Activated naive CD4-positive, alpha-beta T cell treated with anti-CD3 and anti-CD28 coated beads, Interleukin-2, amount 50 U/mL, for 72 hours (primary cell): ENCODE measurements at regions not wholly inside any gene's neighbourhood (a gene's known extent, or its start where the extent isn't known, plus 50 kb on each side); places are given as distances from the start of the nearest gene placed in this dataset.
"Not testable (repeated sequence)": the region's sequence is repeated elsewhere in the genome, so short reads cannot be mapped to it uniquely, and the experiment has no call there.

Source experiments
- ATAC-seq, 2 donors: fragments of 150-1000 bp; cut with Tn5 transposase; 2 replicates each; pipeline ENCODE4 v1.10.0; 2021; ENCODE audit warnings: mild to moderate bottlenecking in 2 of 2, moderate library complexity in 2 of 2
- DNase-seq, 2 donors: peaks; one replicate each; pipeline ENCODE4 v3.0.0; 2021 to 2022; ENCODE audit warnings: low spot score in 2 of 2
- H3K27ac Mint-ChIP-seq, 2 donors: one replicate each; pipeline ENCODE4 v1.8.0; 2022; ENCODE audit warnings: mild to moderate bottlenecking in 2 of 2, mixed read lengths in 2 of 2
- H3K36me3 Mint-ChIP-seq, 2 donors: one replicate each; pipeline ENCODE4 v1.8.0; 2022; ENCODE audit warnings: mixed read lengths in 2 of 2
- H3K9me3 Mint-ChIP-seq, 2 donors: one replicate each; pipeline ENCODE4 v1.8.0; 2022; ENCODE audit warnings: mixed read lengths in 2 of 2

DNA sequence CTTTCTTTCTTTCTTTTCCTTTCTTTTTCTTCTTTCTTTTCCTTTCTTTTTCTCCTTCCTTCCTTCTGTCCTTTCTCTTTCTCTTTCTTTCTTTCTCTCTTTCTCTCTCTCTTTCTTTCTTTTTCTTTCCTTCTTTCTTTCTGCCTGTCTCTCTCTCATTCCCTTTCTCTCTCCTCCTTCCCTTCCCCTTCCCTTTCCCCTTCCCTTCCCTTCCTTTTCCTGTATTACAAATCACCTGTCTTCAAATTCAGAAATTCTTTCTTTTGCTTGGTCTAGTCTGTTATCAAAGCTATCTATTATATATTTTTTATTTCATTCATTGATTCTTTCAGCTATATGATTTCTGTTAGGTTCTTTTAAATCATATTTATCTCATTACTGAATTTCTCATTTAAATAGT, 315.2 kb upstream of the NOX3 start:
- Mint-ChIP-seq H3K9me3 (peaks cover 15 to 33% of the 10 kb centered on the region in 2 donors), H3K27ac (no peak overlapping the region), H3K36me3 (peaks cover 5 to 9% of the 10 kb centered on the region in 2 donors)
- DNase-seq (no peak), ATAC-seq (no peak)

DNA sequence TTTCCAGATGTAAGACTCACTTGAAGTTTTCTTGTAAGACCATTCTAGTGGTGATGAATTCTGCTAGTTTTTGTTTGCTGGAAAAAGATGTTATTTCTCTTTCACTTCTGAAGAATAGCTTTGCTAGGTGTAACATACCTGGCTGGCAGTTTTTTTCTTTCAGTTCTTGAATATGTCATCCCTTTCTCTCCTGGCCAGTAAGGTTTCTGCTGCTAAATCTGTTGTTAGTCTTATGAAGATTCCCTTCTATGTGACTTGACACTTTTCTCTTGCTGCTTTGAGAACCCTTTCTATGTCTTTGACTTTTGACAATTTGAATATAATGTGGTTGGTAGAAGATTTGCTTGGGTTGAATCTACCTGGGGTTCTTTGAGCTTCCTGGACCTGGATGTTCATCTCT, 314.7 kb upstream of the NOX3 start:
- ATAC-seq (no peak), DNase-seq (no peak)
- H3K9me3 Mint-ChIP-seq, result peaks cover 15 to 33% of the 10 kb centered on the region in 2 donors
- no peak overlapping the region for H3K27ac Mint-ChIP-seq
- H3K36me3 Mint-ChIP-seq, result peaks cover 5 to 9% of the 10 kb centered on the region in 2 donors

DNA sequence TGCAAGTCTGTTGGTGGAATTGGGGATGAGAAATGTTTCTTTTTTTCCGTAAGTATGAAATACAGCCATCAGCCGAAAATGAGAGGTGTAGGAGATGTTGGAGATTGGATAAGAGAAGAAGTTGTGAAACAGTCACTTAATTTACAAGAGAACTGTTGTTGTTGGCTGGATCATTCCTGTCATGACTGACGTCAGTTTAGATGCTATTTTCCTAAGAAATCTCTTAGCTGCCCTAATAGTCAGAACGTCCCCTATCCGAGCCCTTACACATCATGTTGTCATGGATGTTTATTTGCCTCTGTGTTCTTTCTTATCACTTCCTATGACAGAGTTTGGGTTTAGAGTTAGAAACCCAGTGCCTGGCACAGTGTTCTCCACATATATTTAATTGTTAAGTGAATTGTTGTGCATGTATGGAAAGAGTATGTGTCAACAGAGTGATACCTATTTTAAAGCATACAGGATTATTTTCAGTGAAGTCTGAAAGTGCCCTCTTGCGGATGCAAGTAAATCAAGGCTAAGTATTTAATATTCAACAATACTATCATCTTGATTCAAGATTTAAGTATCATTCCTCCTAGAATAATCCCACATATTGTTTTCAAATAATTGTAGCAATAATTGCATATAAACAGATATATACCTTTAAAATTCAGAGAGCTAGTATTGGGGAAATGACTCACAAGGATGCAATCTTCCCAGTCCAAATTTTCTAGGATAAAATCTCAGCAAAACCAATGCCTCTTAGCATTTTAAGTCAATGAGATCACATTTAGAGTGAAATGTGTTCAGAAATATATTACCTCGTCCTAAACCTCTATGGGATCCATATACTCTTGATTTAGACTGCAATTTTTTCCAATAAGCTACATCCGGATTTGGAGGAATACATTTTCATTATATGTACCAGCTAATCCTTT, 309.9 kb upstream of the NOX3 start:
- DNase-seq (no peak), ATAC-seq (no peak)
- H3K27ac Mint-ChIP-seq, result no peak overlapping the region
- H3K9me3 Mint-ChIP-seq, result peaks cover 5 to 7% of the 10 kb centered on the region in 2 donors
- no peaks in the 10 kb centered on the region for H3K36me3 Mint-ChIP-seq

DNA sequence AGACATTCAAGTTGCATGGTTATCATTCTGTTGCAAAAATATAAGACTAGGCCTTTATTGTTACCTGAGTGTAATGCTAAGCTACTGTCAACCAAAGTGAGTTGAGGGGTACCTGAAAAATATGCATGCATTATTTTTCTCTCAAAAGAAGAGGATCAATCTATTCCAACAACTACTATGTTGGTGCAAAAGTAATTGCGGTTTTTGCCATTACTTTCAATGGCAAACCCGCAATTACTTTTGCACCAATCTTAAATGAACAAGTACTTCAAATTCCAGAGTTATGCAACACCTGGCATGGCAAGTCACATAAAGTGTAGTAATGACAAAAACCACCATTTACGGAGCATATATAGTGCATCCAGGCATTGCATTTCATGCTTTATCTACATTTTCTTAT, 307.0 kb upstream of the NOX3 start:
- no peak overlapping the region for H3K27ac Mint-ChIP-seq
- no peaks in the 10 kb centered on the region for H3K36me3 Mint-ChIP-seq
- H3K9me3 Mint-ChIP-seq, result no peaks in the 10 kb centered on the region
- ATAC-seq (no peak), DNase-seq (no peak)

DNA sequence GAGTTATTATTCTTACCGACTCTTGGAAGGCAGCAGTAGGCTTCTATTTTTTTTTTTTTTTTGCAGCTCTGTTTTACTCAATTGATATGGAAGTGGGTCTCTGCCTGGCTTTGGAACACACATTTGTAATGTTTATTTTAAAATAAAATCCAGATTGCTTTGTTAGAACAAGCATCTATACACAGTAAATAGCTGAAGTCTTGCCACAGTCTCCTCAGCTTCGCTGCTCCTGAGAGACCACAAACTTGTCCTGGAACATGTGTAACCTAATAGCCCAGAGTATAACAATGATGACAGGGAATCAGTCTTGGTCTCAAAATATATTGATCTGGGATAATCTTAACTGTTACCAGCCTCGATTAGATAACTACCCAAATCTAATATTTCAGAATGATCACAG, 299.8 kb upstream of the NOX3 start:
- H3K36me3 Mint-ChIP-seq, result no peaks in the 10 kb centered on the region
- ATAC-seq (no peak), DNase-seq (no peak)
- H3K27ac Mint-ChIP-seq, result no peak overlapping the region
- peaks cover 7 to 10% of the 10 kb centered on the region in 2 donors for H3K9me3 Mint-ChIP-seq

DNA sequence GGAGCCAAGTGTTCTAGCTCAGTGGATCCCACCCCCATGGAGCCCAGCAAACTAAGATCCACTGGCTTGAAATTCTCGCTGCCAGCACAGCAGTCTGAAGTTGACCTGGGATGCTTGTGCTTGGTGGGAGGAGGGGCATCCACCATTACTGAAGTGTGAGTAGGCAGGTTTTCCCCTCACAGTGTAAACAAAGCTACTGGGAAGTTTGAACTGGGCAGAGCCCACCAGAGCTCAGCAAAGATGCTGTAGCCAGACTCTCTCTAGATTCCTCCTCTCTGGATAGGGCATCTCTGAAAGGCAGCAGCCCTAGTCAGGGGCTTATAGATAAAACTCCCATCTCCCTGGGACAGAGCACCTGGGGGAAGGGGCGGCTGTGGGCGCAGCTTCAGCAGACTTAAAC, 293.1 kb upstream of the NOX3 start:
- not testable (repeated sequence) for DNase-seq, H3K9me3 Mint-ChIP-seq, ATAC-seq, H3K27ac Mint-ChIP-seq, H3K36me3 Mint-ChIP-seq

DNA sequence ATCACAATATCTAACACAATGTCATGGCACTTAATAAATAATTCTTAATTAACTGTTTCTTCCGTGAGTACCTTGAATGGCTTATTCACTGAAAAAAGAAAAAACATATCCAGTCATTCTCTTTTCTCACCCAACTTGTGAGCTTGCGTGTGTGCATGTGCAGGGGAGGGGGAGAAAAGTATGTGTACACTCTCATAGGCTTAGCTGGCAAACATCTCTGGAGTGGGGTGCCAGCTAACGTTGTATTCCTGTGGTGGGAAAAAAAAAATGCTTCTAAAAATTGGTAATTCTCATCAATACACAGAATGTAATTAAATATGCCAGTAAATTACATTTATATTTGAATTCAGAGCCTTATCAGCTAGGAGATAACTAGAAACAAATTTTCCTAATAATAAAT, 291.9 kb upstream of the NOX3 start:
- Mint-ChIP-seq H3K36me3 (no peaks in the 10 kb centered on the region), H3K9me3 (peaks cover 0 to 5% of the 10 kb centered on the region in 2 donors), H3K27ac (no peak overlapping the region)
- no peak for ATAC-seq
- no peak for DNase-seq

DNA sequence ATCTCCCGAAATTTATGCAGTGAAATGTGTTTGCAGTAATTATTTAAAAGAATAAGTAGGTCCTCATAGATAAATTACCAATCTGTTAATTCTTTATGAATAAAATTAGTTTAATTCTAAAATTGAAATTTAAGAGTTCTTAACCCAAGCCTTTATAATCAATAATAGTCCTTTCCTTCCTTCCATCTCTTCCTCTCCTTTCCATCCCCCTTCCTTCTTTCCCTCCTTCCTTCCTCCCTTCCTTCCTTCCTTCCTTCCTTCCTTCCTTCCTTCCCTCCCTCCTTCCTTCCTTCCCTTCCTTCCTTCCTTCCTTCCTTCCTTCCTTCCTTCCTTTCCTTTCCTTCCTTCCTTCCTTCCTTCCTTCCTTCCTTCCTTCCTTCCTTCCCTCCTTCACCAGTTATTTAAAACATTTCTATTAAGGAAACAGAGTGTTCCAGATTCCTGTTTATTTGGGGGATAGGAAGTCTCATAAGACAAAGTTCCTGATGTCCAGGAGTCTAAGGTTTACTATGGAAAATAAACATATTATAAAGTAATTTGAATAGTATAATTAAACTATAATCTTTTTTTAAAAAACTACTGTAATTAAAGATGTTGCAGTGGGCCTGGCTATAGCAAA, 285.3 kb upstream of the NOX3 start:
- H3K36me3 Mint-ChIP-seq, result no peaks in the 10 kb centered on the region
- no peak overlapping the region for H3K27ac Mint-ChIP-seq
- ATAC-seq (no peak), DNase-seq (no peak)
- no peaks in the 10 kb centered on the region for H3K9me3 Mint-ChIP-seq

DNA sequence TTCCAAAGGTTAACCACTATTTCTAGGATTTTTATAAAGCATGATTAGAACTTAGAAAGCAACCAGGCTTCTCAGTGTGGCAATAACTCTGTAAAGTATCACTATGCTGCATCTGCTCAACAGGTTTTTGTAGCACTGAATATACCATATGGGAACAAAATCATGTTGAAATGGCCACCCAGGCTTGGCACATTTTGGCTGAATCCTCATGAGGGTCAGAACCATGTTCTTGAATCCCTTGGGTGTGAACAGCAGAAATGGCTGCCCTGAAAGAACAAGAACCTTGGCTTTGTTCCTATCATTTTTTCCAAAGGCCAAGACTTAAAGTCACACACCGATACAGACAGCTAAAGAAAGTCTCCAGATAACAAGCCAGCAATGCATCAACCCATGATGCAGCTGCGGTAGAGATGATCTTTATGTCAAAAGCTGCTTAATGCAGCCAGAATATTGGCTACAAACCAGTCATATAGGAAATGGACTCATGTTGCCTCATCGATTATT, 283.0 kb upstream of the NOX3 start:
- no peaks in the 10 kb centered on the region for H3K36me3 Mint-ChIP-seq
- DNase-seq (no peak), ATAC-seq (no peak)
- H3K27ac Mint-ChIP-seq, result no peak overlapping the region
- no peaks in the 10 kb centered on the region for H3K9me3 Mint-ChIP-seq

DNA sequence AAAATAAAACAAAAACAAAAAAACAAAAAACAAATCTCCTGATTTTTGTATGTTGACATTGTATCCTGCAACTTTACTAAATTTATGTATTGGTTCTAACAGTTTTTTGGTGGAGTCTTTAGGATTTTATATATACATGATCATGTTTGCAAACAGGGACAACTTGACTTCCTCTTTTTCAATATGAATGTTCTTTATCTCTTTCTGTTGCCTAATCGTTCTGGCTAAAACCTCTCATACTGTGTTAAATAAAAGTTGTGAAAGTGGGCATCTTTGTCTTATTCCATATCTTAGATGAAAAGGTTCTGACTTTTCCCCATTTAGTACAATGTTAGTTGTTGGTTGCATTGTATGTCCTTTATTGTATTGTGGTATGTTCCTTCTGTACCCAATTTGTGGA, 261.7 kb upstream of the NOX3 start:
- no peak for ATAC-seq
- DNase-seq, result no peak
- Mint-ChIP-seq H3K36me3 (peaks cover 0 to 5% of the 10 kb centered on the region in 2 donors), H3K27ac (no peak overlapping the region), H3K9me3 (no peaks in the 10 kb centered on the region)

DNA sequence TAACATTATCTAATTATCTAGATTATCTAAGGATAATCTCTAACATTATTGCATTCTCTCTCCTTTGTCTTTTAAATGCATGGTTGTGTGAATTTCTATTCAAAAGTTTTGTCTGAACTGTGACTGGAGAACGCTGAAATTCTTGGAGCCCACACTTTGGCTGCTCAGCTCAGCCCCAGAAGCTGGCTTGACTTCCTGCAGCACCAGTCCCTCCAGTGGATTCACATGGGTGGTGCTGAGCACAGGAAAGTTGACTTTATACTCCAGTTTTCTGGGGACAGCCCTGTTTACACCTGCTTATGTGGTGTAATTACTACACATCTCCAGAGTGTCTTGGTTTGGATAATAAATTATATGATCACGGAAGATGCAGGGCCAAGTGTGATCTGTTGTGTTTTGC, 255.1 kb upstream of the NOX3 start:
- no peak for ATAC-seq
- no peaks in the 10 kb centered on the region for H3K36me3 Mint-ChIP-seq
- H3K9me3 Mint-ChIP-seq, result no peaks in the 10 kb centered on the region
- DNase-seq, result no peak
- peak overlapping the region in 1 of 2 donors; percentile 58 for H3K27ac Mint-ChIP-seq

DNA sequence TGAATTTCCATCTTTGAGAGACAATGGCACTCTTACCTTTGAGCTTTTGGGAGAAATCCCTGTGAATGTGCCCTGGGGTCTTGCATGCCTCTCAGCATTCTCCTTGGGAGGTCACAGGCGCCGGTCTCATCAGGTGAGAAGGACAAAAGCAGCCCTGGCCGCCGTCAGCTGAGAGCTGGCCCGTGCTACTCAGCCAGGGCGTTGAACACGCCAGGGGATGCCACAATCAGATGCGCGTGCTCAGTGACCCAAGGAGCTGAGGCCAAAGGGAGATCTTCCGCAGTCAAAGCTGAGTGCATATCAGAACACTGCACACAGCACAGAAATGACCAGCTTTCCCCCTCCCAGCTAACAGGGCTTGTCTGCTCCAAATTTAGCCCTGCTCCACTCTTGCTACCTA, 253.6 kb upstream of the NOX3 start:
- no peak overlapping the region for H3K27ac Mint-ChIP-seq
- DNase-seq (no peak), ATAC-seq (no peak)
- no peaks in the 10 kb centered on the region for H3K36me3 Mint-ChIP-seq
- H3K9me3 Mint-ChIP-seq, result no peaks in the 10 kb centered on the region

DNA sequence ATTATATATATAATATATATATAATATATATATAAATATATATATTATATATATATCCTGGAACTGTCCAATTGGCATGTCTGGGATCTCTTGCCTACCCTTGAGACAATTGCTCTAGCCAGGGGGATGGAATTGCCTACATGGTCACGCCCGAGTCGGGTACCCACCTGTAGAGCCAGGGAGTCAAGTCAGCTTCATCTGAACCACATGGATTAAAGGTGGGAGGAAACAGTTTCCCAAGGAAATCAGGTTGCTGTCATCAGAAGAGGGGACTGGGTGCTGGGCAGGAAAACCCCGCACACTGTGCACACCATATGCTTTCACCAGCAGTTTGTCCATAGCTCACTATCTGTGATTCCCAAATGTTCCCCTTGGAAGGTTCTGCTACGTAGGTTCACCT, 252.5 kb upstream of the NOX3 start:
- DNase-seq, result no peak
- Mint-ChIP-seq H3K36me3 (no peaks in the 10 kb centered on the region), H3K27ac (no peak overlapping the region), H3K9me3 (no peaks in the 10 kb centered on the region)
- ATAC-seq, result peak; percentile 28 to 61

DNA sequence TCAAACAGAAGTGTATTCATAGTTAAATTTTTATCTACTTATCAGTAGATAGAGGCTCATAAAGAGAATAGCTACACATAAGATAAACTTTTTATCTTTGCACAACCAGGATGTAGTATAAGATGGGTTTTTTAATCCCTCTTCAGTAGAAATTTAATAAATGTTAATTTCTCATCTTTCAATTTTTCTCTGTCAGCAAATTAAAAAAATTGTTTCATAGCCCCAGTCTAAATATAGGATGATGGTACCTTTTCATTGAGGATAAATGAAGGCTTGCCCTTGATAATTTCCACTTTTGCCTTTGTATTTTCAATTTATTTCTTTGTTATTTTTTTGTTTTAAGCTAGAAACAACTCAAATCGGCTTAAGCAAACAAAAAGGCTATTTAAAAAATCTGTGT, 251.2 kb upstream of the NOX3 start:
- Mint-ChIP-seq H3K9me3 (no peaks in the 10 kb centered on the region), H3K36me3 (no peaks in the 10 kb centered on the region), H3K27ac (no peak overlapping the region)
- ATAC-seq, result no peak
- DNase-seq, result no peak

DNA sequence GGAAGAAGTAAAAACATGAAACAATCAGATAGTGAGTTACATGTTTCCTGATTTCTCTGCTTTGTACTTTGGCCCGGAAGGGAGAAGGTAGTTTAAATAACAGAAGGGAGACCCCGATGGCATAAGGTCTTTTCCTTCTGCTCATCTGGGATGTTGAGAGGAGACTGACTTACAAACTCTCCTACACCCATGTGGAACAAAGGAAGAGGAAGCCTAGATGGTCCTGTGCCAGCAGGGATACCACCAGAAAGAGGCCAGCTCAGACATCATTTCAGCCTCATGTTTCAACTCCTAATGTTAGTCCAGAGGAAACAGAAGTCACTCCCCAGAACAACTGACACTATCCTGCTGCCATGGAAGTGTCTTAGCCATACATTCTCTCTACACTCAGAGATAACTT, 250.7 kb upstream of the NOX3 start:
- H3K27ac Mint-ChIP-seq, result no peak overlapping the region
- ATAC-seq (no peak), DNase-seq (no peak)
- H3K9me3 Mint-ChIP-seq, result no peaks in the 10 kb centered on the region
- H3K36me3 Mint-ChIP-seq, result no peaks in the 10 kb centered on the region

DNA sequence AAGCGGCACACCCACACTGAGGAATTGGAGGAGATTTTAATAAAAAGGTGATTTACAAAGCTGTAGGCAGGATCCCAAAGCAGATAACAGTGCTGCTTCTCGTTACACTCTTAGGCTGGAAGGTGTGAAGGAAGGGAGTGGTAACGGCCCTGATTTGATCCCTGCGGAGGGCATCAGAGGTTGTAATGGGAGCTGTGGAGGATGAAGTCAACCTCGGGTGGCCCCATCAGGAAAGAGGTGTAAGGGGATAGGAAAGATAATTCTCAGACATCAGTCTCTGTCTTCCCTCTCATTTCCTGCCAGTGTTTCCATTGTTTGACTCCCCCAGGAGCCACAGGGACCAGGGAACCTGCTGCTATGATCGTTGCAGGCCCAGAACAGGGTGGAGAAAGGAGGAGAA, 245.7 kb upstream of the NOX3 start:
- no peak for DNase-seq
- no peaks in the 10 kb centered on the region for H3K9me3 Mint-ChIP-seq
- no peak overlapping the region for H3K27ac Mint-ChIP-seq
- no peaks in the 10 kb centered on the region for H3K36me3 Mint-ChIP-seq
- no peak for ATAC-seq

DNA sequence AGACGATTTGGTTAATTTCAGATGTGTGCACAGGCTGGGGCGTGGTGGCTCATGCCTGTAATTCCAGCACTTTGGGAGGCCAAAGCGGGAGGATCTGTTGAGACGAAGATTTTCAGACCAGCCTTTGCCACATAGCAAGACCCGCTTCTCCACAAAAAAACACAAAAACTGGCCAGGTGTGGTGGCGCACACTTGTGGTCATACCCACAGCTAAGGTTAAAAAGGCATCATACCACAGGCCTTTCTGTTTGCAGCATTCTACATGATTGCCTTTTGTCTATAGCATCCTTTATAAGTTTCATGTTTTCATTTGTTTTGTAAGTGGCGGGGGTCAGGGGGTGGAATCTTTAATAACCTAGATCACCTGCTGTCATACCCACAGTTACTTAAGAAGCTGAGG, 239.9 kb upstream of the NOX3 start:
- Mint-ChIP-seq H3K9me3 (no peaks in the 10 kb centered on the region), H3K36me3 (no peaks in the 10 kb centered on the region), H3K27ac (no peak overlapping the region)
- ATAC-seq, result no peak
- DNase-seq, result no peak

DNA sequence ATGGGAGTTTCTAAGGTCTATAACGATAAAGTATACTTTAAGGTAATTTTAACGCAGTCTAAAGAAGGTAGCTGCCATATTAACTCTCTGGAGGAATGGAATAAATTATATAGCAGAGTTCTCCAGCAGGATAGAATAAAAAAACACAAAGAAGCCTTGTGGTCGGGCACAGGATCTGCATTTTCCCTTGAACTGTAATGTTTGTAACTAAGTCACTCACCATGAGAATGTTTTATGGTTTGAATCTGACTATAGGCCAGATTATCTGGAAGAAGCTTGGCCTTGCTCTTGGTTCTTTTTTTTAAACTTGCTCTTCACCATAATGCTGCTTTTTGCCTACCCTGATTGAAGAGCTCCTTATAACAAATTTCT, 238.8 kb upstream of the NOX3 start:
- DNase-seq (no peak), ATAC-seq (no peak)
- no peaks in the 10 kb centered on the region for H3K9me3 Mint-ChIP-seq
- H3K36me3 Mint-ChIP-seq, result no peaks in the 10 kb centered on the region
- no peak overlapping the region for H3K27ac Mint-ChIP-seq
